Caco-2 (cell line): ENCODE measurements at regions not wholly inside any gene's neighbourhood (a gene's known extent, or its start where the extent isn't known, plus 50 kb on each side); places are given as distances from the start of the nearest gene placed in this dataset.

Experiments
- BruUV-seq: library from RNA; stranded (reverse); fragments of 400-500 nt; replicated peaks from 2 replicates; lab custom pipeline; 2021; lab: Mats Ljungman, UMichigan
- CTCF ChIA-PET: fragments of 300-600 bp; sonication (Branson Sonifier 250); formaldehyde crosslinking; loops from one replicate; lab custom pipeline; 2022; ENCODE audit warnings: antibody characterized with exemption; lab: Charles Lee
- POLR2A ChIA-PET: fragments of 300-600 bp; sonication (Branson Sonifier 250); formaldehyde crosslinking; loops from one replicate; lab custom pipeline; 2022; ENCODE audit warnings: antibody characterized with exemption; lab: Charles Lee
- DNase-seq, 2 experiments: peaks; one replicate each; pipeline versions ENCODE4 v3.0.0 to v3.0.0-alpha.2; 2020 to 2022
- H3K27me3 ChIP-seq: replicated peaks from 2 replicates; pipeline ENCODE4 v1.6.0; 2011; ENCODE audit warnings: low read length; ENCODE audit not compliant: control insufficient read depth, insufficient read depth
- H3K36me3 ChIP-seq: 2 replicates; pipeline ENCODE4 v1.5.1; 2011; ENCODE audit warnings: low read length; ENCODE audit not compliant: control insufficient read depth, insufficient read depth
- H3K4me1 ChIP-seq: fragments of 250-450 bp; sonication (Bioruptor Pico); 2 replicates; pipeline ENCODE4 v1.5.1; 2020; ENCODE audit warnings: mild to moderate bottlenecking
- H3K4me3 ChIP-seq: 2 replicates; pipeline ENCODE4 v1.5.1; 2011; ENCODE audit warnings: low read depth, mild to moderate bottlenecking, control low read depth, low read length
- H3K9me3 ChIP-seq: fragments of 250-450 bp; sonication (Bioruptor Pico); 2 replicates; pipeline ENCODE4 v1.5.1; 2020; ENCODE audit warnings: mild to moderate bottlenecking, moderate library complexity
- H3K27ac Mint-ChIP-seq: one replicate; pipeline ENCODE4 v1.8.0; 2022; ENCODE audit warnings: mixed read lengths; ENCODE audit not compliant: unreplicated experiment
- H3K27me3 Mint-ChIP-seq: one replicate; pipeline ENCODE4 v1.8.0; 2022; ENCODE audit warnings: mixed read lengths; ENCODE audit not compliant: insufficient read depth, unreplicated experiment
- H3K36me3 Mint-ChIP-seq: one replicate; pipeline ENCODE4 v1.8.0; 2022; ENCODE audit warnings: mild to moderate bottlenecking, mixed read lengths; ENCODE audit not compliant: insufficient read depth, unreplicated experiment
- H3K4me1 Mint-ChIP-seq: one replicate; pipeline ENCODE4 v1.8.0; 2022; ENCODE audit warnings: low read depth, mixed read lengths; ENCODE audit not compliant: unreplicated experiment
- H3K4me3 Mint-ChIP-seq: one replicate; pipeline ENCODE4 v1.8.0; 2022; ENCODE audit warnings: mild to moderate bottlenecking, moderate library complexity, mixed read lengths; ENCODE audit not compliant: unreplicated experiment
- H3K9me3 Mint-ChIP-seq: one replicate; pipeline ENCODE4 v1.8.0; 2022; ENCODE audit warnings: mixed read lengths; ENCODE audit not compliant: unreplicated experiment
- CTCF ChIP-seq, 2 experiments: fragments of 200-600 bp in 1 of 2; IDR thresholded peaks; 1 replicate in 1 of 2; 2 replicates in 1 of 2; pipeline versions ENCODE4 v1.5.1 to v1.8.0; 2011 to 2022; ENCODE audit warnings: antibody characterized with exemption in 1 of 2, control low read depth in 1 of 2, inconsistent platforms in 1 of 2, low read depth in 1 of 2, low read length in 1 of 2, mild to moderate bottlenecking in 1 of 2, moderate library complexity in 1 of 2; ENCODE audit not compliant: insufficient read depth in 1 of 2, severe bottlenecking in 1 of 2, unreplicated experiment in 1 of 2
- intact Hi-C: fragments of 100-400 bp; cut with micrococcal nuclease; formaldehyde crosslinking; loops from one replicate; pipeline ENCODE4 v1.10.0; 2022; ENCODE audit not compliant: unreplicated experiment

GRCh38 chr21:29475329-29475728 is 176.6 kb downstream of the BACH1 start:
- Histone ChIP-seq H3K4me3 (no peak overlapping the region), H3K9me3 (no peaks in the 10 kb centered on the region), H3K27me3 (no peaks in the 10 kb centered on the region), H3K36me3 (no peaks in the 10 kb centered on the region), H3K4me1 (peaks cover 5% of the 10 kb centered on the region)
- no peak overlapping the region for H3K27ac Mint-ChIP-seq
- no peaks in the 10 kb centered on the region for H3K27me3 Mint-ChIP-seq
- TF ChIP-seq CTCF (IDR thresholded peaks at IDR 0.05; ENCODE audit: insufficient read depth in 1 of 2, low read depth in 1 of 2, low read length in 1 of 2, severe bottlenecking in 1 of 2, unreplicated experiment in 1 of 2) = no peak
- ChIA-PET CTCF (no interaction called here), POLR2A (no interaction called here)
- H3K4me3 Mint-ChIP-seq = no peak overlapping the region
- no peaks in the 10 kb centered on the region for H3K36me3 Mint-ChIP-seq
- H3K4me1 Mint-ChIP-seq = peaks cover 7% of the 10 kb centered on the region
- DNase-seq = no peak
- BruUV-seq = no TSS peak
- H3K9me3 Mint-ChIP-seq = no peaks in the 10 kb centered on the region
- intact Hi-C loops = loop anchor here (1.0 to 5.0 kb wide), 2 partner anchors 114 to 212 kb away; no protein-coding TSS in a partner anchor

- no peak for DNase-seq
- Mint-ChIP-seq H3K36me3 (no peaks in the 10 kb centered on the region), H3K4me1 (no peaks in the 10 kb centered on the region), H3K4me3 (no peak overlapping the region), H3K9me3 (no peaks in the 10 kb centered on the region), H3K27ac (no peak overlapping the region), H3K27me3 (no peaks in the 10 kb centered on the region)
- Histone ChIP-seq H3K36me3 (no peaks in the 10 kb centered on the region), H3K27me3 (no peaks in the 10 kb centered on the region), H3K9me3 (no peaks in the 10 kb centered on the region), H3K4me1 (no peaks in the 10 kb centered on the region), H3K4me3 (no peak overlapping the region)
- no TSS peak for BruUV-seq
- CTCF ChIA-PET = interaction anchor here (1.2 kb wide), 1 partner anchor 372 kb away, joined by 6 read pairs; no protein-coding TSS in a partner anchor
- intact Hi-C loops = loop anchor here (5.0 kb wide), 1 partner anchor 210 kb away; no protein-coding TSS in a partner anchor
- TF ChIP-seq CTCF (IDR thresholded peaks at IDR 0.05; ENCODE audit: insufficient read depth in 1 of 2, low read depth in 1 of 2, low read length in 1 of 2, severe bottlenecking in 1 of 2, unreplicated experiment in 1 of 2) = no peak
- POLR2A ChIA-PET = no interaction called here
Observed at GRCh38 chr21:29477347-29477746, 178.6 kb downstream of the BACH1 start.

GRCh38 chr21:29477941-29478340 is 179.2 kb downstream of the BACH1 start:
- Mint-ChIP-seq H3K36me3 (no peaks in the 10 kb centered on the region), H3K27me3 (no peaks in the 10 kb centered on the region), H3K9me3 (no peaks in the 10 kb centered on the region), H3K4me3 (no peak overlapping the region), H3K27ac (no peak overlapping the region), H3K4me1 (no peaks in the 10 kb centered on the region)
- H3K9me3 ChIP-seq = no peaks in the 10 kb centered on the region
- no TSS peak for BruUV-seq
- intact Hi-C loops = loop anchor here (5.0 kb wide), 1 partner anchor 209 kb away; no protein-coding TSS in a partner anchor
- no peaks in the 10 kb centered on the region for H3K4me1 ChIP-seq
- CTCF ChIA-PET = interaction anchor here (1.2 kb wide), 1 partner anchor 372 kb away, joined by 6 read pairs; no protein-coding TSS in a partner anchor
- no peak for TF ChIP-seq CTCF (IDR thresholded peaks at IDR 0.05; ENCODE audit: insufficient read depth in 1 of 2, low read depth in 1 of 2, low read length in 1 of 2, severe bottlenecking in 1 of 2, unreplicated experiment in 1 of 2)
- DNase-seq = no peak
- no peak overlapping the region for H3K4me3 ChIP-seq
- POLR2A ChIA-PET = no interaction called here
- H3K36me3 ChIP-seq = no peaks in the 10 kb centered on the region
- no peaks in the 10 kb centered on the region for H3K27me3 ChIP-seq
